Testis (tissue), 2 donors: ENCODE measurements at regions not wholly inside any gene's neighbourhood (a gene's known extent, or its start where the extent isn't known, plus 50 kb on each side); places are given as distances from the start of the nearest gene placed in this dataset.

Experiments used
- DNase-seq: peaks from one replicate; pipeline ENCODE4 v3.0.0-alpha.2; 2019
- H3K27ac ChIP-seq, 2 donors: fragments of 200-600 bp; sonication (generic); one replicate each; pipeline ENCODE4 v1.5.1; 2019
- H3K27me3 ChIP-seq: fragments of 200-600 bp; sonication (generic); one replicate; pipeline ENCODE4 v1.5.1; 2019
- H3K36me3 ChIP-seq: fragments of 200-600 bp; sonication (generic); one replicate; pipeline ENCODE4 v1.5.1; 2017; ENCODE audit warnings: low read depth; ENCODE audit errors: missing control alignments
- H3K4me1 ChIP-seq: fragments of 200-600 bp; sonication (generic); one replicate; pipeline ENCODE4 v1.5.1; 2019
- H3K4me3 ChIP-seq, 2 donors: fragments of 200-600 bp; sonication (generic); one replicate each; pipeline ENCODE4 v1.5.1; 2017 to 2019
- H3K9me3 ChIP-seq: fragments of 200-600 bp; sonication (generic); one replicate; pipeline ENCODE4 v1.5.1; 2017
- CTCF ChIP-seq, 3 experiments: fragments of 450-650 bp in 2 of 3; fragments of 200-600 bp in 1 of 3; sonication (generic) in 1 of 3; IDR thresholded peaks; one replicate each; pipeline ENCODE4 v1.5.1; 2016 to 2019; ENCODE audit warnings: antibody characterized with exemption in 3 of 3, mild to moderate bottlenecking in 2 of 3, moderate library complexity in 1 of 3
- POLR2A ChIP-seq: fragments of 450-650 bp; IDR thresholded peaks from one replicate; pipeline ENCODE4 v1.6.1; 2017; ENCODE audit warnings: antibody characterized with exemption, mild to moderate bottlenecking, moderate library complexity
- WGBS, 2 donors: methylation state at CpG; one replicate each; pipeline ENCODE4 v1.1.5; 2018; 5-methylcytosine and 5-hydroxymethylcytosine counted together
- intact Hi-C: fragments of 100-400 bp; cut with DNase I; formaldehyde crosslinking; loops from one replicate; pipeline ENCODE4 v1.15.1; 2023; ENCODE audit warnings: low total_unique reads

- H3K27ac ChIP-seq: no peak overlapping the region
- no peaks in the 10 kb centered on the region for H3K9me3 ChIP-seq
- intact Hi-C loops: no loop called here
- TF ChIP-seq CTCF (IDR thresholded peaks at IDR 0.05): no peak
- TF ChIP-seq POLR2A: no peak
- no peaks in the 10 kb centered on the region for H3K4me1 ChIP-seq
- no peaks in the 10 kb centered on the region for H3K27me3 ChIP-seq
- WGBS, 2 donors: 83 to 85% methylated on average over 2 of the region's 2 CpGs
- H3K4me3 ChIP-seq: no peak overlapping the region
- no peak for DNase-seq
- no peaks in the 10 kb centered on the region for H3K36me3 ChIP-seq
Observed at GRCh38 chr4:107391009-107391629, 328.9 kb downstream of the PAPSS1 start.

DNA sequence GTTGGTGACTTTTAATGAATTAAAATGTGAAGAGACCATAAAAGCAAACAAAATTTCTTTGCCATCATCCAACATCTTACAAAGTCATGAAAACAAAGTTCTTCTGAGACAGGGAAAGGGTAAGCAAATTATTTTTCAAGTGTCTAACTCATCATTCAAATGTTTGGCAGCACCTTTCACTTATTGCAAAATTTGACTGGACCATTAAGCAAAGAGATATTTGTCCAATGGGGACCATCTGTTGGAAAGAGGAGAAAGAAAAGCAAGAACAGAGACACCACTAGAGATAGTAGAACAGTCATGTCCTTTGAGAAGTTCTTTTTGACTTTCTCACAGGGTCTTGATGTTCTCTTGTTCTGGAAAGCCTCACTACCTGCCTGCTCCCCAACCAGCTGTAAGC, 330.1 kb downstream of the PAPSS1 start:
- no peak overlapping the region for H3K4me3 ChIP-seq
- no peak for TF ChIP-seq CTCF (IDR thresholded peaks at IDR 0.05)
- TF ChIP-seq POLR2A: no peak

GRCh38 chr4:107388736-107389274, 331.2 kb downstream of the PAPSS1 start:
- H3K27ac ChIP-seq: no peak overlapping the region
- no peaks in the 10 kb centered on the region for H3K9me3 ChIP-seq
- TF ChIP-seq POLR2A: no peak
- no peak for TF ChIP-seq CTCF (IDR thresholded peaks at IDR 0.05)
- no peak for DNase-seq
- no peaks in the 10 kb centered on the region for H3K36me3 ChIP-seq
- no peaks in the 10 kb centered on the region for H3K27me3 ChIP-seq
- no peak overlapping the region for H3K4me3 ChIP-seq
- 70 to 78% methylated on average over 3 of the region's 3 CpGs for WGBS, 2 donors
- intact Hi-C loops: no loop called here
- no peaks in the 10 kb centered on the region for H3K4me1 ChIP-seq

More for the DNA sequence above, 330.1 kb downstream of the PAPSS1 start:
- H3K9me3 ChIP-seq: no peaks in the 10 kb centered on the region
- H3K4me1 ChIP-seq: no peaks in the 10 kb centered on the region
- H3K27me3 ChIP-seq: no peaks in the 10 kb centered on the region
- no peaks in the 10 kb centered on the region for H3K36me3 ChIP-seq
- intact Hi-C loops: no loop called here
- H3K27ac ChIP-seq: no peak overlapping the region
- no peak for DNase-seq

GRCh38 chr4:107380836-107381438, 339.1 kb downstream of the PAPSS1 start:
- intact Hi-C loops: no loop called here
- DNase-seq: peak; percentile 16
- no peak overlapping the region for H3K27ac ChIP-seq
- no peaks in the 10 kb centered on the region for H3K36me3 ChIP-seq
- WGBS, 2 donors: 68 to 73% methylated on average over 20 of the region's 20 CpGs
- no peak overlapping the region for H3K4me3 ChIP-seq
- no peaks in the 10 kb centered on the region for H3K9me3 ChIP-seq
- H3K4me1 ChIP-seq: no peaks in the 10 kb centered on the region
- no peaks in the 10 kb centered on the region for H3K27me3 ChIP-seq
- TF ChIP-seq POLR2A: no peak

- no peak for TF ChIP-seq POLR2A
- TF ChIP-seq CTCF (IDR thresholded peaks at IDR 0.05): no peak
- intact Hi-C loops: no loop called here
- Histone ChIP-seq H3K36me3 (no peaks in the 10 kb centered on the region), H3K4me3 (no peak overlapping the region), H3K27ac (no peak overlapping the region), H3K9me3 (no peaks in the 10 kb centered on the region), H3K4me1 (no peaks in the 10 kb centered on the region), H3K27me3 (no peaks in the 10 kb centered on the region)
- WGBS, 2 donors: 72 to 81% methylated on average over 4 of the region's 4 CpGs
- no peak for DNase-seq
Observed at GRCh38 chr4:107380190-107380589, 339.8 kb downstream of the PAPSS1 start.
